Ovary (tissue), 3 donors: ENCODE measurements at regions not wholly inside any gene's neighbourhood (a gene's known extent, or its start where the extent isn't known, plus 50 kb on each side); places are given as distances from the start of the nearest gene placed in this dataset.

Source experiments
- CTCF ChIP-seq, 3 donors: fragments of 450-650 bp in 2 of 3; fragments of 200-600 bp in 1 of 3; IDR thresholded peaks; one replicate each; pipeline versions ENCODE4 v1.5.1 to v1.8.0; 2016 to 2022; ENCODE audit warnings: antibody characterized with exemption in 3 of 3, mild to moderate bottlenecking in 1 of 3
- EP300 ChIP-seq: sonication (generic); formaldehyde crosslinking; IDR thresholded peaks from one replicate; pipeline ENCODE4 v1.6.1; 2017; ENCODE audit warnings: antibody characterized with exemption
- POLR2A ChIP-seq: fragments of 450-650 bp; IDR thresholded peaks from one replicate; pipeline ENCODE4 v1.6.1; 2017; ENCODE audit warnings: antibody characterized with exemption, mild to moderate bottlenecking, moderate library complexity
- donor health status: DM: no; HTN: no; CAD: no.

DNA sequence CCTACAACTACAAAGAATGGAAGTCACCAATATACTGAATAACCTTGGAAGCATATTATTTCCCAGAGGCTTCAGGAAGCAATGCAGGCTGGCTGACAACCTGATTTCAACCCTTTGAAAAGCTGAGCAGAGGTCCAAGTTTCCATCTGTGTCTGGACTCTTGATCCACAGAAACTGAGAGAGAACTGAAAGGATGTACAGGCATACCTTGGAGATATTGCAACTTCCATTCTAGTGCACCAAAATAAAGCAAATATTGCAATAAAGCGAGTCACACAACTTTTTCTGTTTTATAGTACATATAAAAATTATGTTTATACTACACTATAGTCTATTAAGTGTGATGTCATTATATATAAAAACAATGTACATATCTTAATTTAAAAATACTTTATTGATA, 85.3 kb downstream of the TYW3 start:
- no peak for TF ChIP-seq POLR2A
- TF ChIP-seq CTCF (IDR thresholded peaks at IDR 0.05) = no peak
- no peak for TF ChIP-seq EP300
